ENCODE measurements at regions not wholly inside any gene's neighbourhood (a gene's known extent, or its start where the extent isn't known, plus 50 kb on each side); places are given as distances from the start of the nearest gene placed in this dataset.

DNA sequence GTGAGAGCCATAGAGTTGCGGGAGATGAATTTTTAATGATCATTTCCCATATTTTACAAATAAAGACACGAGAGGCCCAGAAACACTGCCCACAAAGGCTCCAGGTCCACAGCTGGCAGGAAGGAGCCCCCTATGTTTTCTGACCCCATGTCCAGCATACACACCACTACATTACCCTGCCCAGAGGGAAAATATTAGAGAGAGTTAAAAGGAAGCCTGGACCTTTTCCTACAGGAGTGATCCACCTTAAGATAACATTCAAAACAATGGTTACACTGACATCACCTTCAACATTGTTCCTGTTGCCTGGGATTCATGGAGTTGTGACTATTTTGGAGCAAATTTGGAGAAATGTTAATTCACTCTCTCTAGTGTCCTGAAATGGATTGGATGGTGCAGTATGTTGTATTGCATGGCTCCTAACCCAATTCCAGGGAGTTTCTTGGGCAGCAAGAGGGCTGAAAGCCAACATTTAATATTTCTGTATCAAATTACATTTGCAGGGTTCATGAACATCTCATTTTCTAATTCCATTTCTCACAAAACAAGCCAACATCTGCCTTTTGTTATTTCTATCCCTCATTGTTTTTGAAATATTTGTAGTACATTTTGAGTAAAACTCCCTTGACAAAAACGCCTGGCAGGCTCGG is 172.5 kb downstream of the DLEU7 start:
- DNase-seq = no peak

DNA sequence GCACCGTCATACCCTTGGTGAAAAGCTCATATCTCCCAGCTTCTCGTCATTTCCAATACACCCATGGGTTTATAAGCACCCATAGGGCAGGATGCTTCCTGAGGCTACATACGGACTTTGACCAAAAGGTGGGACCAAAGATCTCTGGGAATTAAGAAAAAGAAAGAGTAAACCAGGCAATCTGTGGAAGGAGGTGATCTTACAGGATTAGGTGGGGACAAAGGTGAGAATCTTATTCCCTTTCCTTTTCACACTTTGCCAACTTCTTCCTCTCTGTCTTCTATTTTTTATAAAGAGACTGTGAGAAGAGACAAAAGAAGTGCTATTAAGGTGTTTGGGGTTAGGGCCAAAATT is 172.0 kb downstream of the DLEU7 start:
- DNase-seq = no peak

DNA sequence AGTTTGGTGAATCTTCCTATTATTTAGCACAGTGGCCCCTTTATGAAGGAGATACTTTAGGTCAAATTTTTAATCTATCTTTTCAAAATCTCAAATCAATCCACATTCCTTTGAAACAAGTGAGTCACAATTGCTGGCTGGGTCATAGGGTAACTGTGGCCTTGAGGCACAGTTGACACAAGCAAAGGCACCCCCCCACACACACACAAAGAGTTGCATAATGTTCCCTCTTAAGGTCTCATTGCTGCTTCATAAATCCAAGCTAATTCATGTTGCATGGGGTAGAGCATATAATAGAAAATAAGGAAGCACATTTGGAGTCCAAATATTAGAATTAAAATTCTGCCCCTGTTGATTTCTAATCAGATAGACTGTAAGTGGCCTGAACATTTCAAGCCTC is 171.5 kb downstream of the DLEU7 start:
- DNase-seq = no peak

DNA sequence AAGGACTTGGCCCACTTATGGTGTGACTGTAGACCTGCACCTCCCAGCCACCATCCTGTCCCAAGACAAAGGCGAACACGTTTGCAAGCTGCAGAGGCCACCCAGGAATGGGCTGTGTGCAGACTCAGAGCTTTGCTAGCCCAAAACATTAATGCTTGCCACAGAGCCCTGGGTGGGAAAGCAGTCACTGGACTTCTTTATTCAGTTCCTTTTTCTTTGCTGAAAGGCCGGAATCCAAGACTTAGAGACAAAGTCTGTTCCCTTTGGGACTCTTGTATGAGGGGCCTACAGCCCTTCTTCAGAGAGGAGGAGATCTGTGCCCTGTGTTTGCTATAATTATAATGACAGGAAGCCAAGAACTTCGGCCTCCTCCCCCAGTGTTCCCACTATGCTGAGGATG is 167.8 kb downstream of the DLEU7 start:
- DNase-seq = no peak

DNA sequence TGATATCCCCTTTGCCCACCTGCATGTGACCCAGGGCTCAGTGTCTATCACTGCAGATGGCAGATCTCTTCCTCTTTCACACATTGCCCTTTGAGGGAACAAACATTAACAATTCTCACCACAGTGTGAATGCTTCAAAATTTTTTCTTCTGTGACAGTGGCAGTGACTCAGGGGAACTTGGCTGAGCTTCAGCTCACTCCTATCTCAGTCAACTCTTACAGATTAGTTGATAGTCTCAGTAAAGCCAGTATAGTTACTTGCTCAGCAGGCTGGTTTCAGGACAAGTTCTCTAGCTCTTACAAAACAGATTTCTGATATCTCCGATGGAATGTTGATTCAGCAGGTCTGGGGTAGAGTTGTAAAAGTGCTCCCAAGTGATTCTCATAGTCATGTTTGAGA is 166.9 kb downstream of the DLEU7 start:
- DNase-seq = no peak

DNA sequence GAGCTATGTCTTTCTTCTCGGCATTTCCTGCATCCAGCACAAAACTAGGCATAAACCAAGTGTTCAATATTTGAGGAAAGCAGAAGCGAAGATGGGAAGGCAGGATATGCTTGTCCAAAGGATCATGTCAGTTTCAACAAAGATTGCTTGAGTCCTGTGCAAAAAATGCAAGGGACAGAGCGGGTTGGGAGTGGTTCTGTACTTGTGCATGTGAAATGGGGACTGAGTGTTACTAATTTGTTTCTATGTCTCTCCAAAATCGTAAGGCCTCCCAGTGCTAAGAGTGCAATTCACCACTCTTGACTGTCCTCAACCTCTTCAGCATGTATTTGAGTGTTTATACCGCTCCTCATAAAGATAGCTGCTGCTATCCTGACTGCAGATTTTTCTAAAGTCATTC is 166.2 kb downstream of the DLEU7 start:
- DNase-seq = no peak

DNA sequence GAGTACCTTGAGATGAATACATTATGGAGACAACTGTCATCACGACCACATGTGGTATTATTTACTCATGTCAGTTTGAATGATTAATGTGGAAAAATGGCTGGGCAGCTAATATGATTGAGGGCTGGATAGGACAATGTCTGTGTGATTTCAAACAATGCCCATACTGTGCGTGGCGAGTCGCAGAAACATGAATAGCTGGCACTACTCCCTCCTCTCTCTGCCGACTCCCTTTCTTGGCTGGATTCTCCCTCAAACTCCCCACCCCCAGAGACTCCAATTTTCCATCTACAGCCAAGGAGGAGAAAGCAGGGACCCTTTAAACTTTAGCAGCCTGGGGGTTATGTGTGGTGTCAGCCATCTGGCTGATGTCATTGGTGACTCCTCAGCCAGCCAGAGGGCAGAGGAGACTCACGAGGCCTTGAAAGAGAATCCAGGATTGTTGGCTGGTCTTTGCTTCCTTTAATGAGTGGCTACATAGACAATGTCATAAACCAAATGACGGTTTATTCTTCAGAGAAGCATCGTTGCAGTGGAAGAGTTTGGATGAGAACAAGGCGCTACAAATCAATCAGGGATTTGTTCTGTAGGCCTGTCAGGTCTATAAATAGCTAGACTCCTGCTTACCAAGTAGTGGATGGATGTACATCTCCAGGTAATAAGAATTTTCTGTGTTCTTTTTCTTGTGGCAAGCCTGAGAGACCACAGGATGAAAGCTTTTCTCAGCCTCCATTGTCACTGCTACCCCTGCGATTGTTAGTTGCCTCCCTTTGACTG is 165.6 kb downstream of the DLEU7 start:
- DNase-seq = no peak

DNA sequence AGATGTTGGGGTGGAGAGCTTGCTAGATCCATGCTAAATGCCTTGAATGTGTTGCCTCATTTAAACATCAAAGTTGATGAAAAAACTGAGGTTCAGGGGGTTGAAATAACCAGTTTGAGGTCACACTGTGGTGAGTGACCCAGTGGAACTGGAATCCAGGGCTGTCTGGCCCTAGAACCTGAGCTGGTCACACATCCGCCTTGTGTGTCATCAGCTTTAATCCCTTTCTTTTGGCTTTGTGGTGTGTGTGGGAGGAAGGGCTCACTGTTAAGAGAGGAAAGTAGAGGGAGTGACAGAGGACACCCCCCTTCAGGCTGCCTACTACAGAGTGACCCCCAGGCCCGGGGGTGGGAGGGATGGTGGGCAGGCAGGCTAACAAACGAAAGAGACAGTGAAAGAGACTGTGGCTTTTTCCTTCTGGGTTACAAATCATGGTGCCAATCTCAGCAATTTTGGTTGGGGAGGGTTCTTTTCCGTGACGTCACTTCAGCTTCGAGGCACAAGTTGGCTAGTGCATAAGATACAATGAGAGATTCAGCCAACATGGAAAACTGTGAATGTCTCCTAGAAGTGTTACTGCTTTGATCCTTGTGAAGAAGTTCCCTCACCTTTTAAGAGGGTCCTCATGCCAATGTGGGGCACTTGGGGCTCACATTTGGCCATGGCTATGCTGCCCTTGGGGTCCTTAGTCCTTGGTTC is 164.9 kb downstream of the DLEU7 start:
- DNase-seq = no peak

DNA sequence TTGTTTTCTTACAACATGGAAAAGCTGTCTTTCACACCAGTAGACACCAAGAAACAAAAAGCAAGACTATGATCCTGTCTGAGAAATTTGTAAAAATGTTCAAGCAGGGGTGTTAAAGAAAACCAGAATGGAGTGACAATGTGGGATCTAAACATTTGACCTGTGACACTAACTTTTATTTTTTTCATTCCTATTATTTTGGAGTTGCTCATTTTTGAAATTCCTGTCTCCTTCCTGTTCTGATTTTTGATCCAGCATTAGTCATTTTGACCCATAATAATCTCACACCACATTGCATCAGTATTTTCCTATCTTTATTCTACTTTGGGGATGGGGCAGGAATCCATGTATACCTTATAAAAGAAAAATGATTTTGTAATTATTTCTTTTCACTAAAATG is 164.2 kb downstream of the DLEU7 start:
- no peak for DNase-seq

DNA sequence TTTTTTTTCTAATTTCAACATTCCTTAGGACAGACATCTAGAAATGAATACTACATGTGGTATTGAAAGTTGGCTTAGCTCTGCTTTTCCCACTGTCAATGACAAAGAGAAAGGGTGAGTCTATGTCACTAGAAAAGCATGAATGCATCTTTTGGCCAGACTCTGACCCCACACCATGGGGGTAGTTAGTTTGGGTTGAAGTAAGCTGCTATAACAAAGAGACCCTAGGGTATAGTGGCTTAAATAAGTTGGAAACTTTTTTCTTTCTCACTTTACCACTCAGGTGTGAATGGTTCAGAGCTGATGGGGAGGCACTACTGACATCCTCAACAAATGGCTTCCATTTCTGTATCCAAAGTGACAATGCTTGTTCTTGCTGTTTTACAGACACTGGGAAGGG is 161.5 kb downstream of the DLEU7 start:
- DNase-seq = no peak

DNA sequence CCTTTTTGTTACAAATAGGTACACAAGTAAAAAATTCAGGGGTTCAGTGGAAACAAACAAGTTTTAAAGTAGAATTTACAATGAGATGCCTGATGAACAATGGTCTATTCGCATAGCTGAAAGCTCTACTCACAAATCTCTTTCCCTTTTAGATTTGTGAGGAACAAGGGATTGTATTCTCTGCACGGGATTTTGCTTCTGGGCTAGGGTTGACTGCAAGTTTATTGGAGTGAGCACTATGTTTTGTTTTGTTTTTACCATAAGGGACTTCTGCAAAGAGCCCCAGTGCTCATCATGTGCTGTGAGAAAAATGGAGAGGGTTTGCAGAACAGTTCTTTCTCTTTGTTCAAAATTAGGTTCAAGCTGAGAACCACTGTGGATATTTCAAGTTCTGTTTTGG is 160.5 kb downstream of the DLEU7 start:
- DNase-seq = no peak

DNA sequence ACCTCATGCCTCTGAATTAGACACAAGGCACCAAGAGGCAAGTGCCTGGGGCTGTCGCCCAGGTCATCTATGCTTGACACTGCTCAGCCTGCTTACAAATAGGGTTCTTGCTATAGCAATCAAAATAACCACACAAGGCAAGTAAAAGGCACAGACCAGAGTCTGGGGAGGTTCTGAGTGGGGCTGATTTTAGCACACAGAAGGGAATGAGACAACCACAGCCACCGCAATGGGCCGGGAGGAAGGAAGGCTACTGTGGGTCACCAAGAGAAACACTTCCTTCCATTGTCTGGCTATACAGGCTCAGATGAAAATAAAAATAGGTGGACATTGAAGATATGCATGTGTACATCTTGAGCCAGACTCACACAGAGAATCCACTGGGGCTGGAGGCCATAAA is 159.1 kb downstream of the DLEU7 start:
- no peak for DNase-seq

DNA sequence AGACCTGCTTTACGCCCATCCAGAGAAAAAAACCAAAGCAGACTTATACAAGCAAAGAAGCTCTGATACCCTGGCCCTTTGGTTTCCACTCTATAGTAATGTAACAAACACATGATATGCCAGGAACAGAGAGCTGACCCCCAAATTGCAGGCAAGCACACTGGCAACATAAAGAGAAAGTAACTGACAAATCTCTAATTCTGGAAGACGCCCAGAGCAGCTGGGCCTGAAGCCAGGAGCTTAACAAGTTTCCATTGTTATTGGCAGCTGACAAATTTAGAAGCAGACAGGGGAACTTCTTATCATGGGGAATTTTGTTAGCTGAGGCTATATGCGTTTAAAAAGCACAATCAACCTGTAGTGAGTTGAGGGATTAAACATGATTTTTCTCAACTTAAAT is 158.0 kb downstream of the DLEU7 start:
- DNase-seq = no peak

DNA sequence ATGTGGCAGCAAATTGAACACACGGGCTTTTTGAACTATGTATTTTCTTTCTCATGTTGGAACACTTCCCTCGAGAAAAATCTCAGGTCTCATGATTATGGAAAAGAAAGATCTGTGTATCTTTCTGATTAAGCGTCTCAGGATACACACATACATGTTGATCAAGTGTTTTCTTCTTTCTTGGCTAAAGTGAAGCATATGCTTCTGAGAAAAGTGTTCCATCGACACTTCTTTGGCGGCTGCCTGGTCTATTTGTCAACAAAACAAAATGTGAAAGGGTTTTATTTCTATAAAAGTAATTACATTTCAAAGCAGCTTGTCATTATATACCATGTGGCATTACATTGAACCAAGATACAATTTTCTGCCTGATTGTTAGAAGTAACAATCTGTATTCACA is 157.5 kb downstream of the DLEU7 start:
- DNase-seq = no peak

DNA sequence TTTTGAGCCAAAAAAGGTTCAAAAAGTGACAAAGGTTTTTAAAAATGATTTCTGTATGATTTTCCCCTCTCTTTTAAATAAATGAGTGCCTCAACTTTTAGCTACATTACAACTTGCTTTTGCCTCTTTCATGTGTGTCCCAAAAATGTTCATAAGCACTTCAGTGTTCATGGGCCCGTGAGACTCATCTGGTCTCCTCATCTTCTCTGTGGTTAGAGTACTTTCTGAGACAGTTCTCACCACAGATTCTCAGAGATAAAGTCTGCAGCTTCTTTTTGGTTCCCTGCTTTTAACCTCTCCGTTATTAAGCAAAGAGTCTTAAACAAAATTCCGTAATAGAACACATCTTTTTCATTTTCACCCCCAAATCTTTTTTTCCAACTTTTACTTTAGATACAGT is 156.9 kb downstream of the DLEU7 start:
- no peak for DNase-seq

DNA sequence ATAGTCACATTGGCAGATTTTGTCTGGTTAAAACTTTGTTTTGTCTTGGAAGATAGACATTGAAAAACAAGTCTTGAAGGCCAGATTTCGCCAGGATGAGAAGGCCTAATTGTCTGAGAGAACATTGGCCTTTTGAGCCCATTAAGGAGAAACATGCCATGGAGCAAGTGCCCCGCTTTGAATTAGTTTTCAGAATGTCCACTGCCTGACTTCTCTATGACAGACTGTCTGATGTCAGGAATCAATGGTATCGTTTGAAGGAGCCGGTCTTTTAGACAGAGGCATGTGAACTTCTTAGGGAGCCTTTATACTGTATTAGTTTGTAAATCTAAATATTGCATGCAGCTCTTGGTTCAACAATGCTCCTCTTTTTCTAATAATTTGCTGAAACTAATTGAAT is 155.9 kb downstream of the DLEU7 start:
- no peak for DNase-seq

DNA sequence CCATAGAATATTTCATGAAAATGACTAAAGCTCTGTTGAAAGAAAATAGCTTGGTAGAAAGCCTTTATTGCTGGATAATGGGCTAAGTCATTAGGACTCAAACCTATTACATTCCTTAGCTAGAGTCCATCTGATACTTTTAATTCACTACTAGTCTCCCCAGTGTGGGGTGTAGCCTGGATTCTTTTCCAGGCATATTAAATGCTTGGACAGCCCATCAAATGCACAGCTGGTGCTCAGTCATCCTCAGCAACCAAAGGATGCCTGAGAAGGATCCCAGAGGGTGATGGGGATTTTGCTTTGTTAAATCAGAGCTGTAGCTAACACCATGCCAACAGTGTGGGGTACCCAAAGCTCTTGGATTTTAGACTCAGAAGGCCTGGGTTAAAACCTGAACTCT is 153.5 kb downstream of the DLEU7 start:
- no peak for DNase-seq

DNA sequence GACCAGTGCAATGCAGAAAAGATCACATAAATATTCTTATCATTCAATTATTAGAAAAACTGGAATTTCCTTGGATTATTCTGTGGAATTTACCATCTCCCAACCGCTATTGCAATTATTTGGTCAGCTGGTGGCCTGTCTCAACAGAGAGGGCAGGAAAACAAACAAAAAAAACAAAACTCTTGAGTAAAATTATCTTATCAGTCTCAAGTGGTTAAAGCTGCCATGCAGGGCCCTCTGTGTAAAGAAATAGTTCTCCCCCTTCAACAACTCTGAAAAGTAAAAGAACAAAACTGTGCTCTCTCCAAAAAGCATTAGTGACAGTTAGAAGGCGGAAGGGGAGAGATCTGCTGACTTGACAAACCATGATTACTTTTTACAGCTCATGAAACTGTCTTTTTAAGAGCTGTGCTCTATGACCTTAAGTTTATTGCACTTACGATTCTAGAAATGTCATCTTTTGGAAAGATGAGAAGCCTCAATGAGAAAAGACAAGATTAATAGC is 152.3 kb downstream of the DLEU7 start:
- no peak for DNase-seq

DNA sequence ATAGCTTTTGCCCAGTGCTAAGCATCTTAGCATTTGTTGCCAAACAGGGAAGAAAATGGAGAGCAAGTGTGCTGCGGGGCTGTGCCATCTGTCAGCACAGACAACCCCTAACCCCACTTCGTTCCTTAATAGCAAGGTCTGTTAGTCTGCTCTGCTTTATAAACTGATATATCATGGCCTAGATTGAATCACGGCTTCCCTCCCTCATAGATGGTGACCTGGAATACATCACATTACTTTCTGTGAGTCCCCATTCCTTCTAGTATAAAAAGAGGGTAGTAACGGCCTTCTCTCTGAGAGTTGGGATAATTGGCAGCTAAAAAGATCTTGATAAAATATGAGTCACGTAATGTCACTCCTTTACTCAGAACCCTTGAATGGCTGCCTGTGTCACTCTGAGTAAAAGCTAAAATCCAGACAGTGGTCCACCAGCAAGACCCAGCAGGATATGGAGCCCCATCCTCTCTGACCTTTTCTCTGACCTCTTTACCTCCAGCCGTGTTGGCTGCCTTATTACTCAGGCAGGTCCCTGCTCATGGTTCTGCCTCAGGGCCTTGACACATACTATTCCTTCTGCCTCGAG is 151.7 kb downstream of the DLEU7 start:
- DNase-seq = no peak

DNA sequence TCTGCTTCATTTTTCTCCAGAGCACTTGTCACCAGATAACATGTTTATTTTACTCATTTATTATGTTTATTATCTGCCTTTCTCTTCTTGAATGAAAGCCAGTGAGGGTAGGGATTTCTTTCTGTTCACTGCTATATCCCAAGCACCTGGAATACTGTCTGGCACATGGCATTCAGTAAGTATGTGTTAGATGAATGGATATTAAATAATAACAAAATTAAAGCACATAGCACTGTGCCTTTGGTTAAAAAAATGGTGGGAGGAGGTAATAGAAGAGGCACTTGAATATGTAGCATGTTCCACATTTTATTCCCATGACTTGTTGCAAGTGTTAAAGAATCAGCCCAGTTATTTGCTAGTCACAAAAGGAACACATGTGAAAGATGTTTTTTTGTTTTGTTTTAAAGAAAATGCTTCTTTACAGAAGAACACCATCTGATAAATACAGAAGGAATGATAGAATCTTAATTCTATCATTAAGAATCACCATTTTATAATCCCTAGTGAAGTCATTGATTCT is 151.0 kb downstream of the DLEU7 start:
- no peak for DNase-seq

DNA sequence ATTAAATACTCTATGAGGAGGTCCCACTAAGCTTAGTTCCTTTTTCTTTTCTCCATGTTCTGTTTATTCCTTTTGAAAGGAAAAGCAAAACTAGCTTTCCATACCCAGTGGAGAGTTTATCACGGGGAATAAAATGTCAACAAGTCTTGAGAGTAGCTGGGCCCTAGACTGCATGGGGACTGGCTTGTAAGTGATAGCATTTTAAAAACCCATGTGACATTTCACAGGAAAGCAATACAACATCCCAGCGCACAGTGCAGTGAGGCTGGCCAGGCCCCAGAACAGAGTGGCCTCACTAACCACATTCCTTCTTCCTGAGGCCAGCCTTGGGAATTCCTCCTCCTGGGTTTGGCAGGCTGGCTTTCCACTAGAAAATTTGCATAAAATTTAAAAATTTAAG is 149.8 kb downstream of the DLEU7 start:
- no peak for DNase-seq

DNA sequence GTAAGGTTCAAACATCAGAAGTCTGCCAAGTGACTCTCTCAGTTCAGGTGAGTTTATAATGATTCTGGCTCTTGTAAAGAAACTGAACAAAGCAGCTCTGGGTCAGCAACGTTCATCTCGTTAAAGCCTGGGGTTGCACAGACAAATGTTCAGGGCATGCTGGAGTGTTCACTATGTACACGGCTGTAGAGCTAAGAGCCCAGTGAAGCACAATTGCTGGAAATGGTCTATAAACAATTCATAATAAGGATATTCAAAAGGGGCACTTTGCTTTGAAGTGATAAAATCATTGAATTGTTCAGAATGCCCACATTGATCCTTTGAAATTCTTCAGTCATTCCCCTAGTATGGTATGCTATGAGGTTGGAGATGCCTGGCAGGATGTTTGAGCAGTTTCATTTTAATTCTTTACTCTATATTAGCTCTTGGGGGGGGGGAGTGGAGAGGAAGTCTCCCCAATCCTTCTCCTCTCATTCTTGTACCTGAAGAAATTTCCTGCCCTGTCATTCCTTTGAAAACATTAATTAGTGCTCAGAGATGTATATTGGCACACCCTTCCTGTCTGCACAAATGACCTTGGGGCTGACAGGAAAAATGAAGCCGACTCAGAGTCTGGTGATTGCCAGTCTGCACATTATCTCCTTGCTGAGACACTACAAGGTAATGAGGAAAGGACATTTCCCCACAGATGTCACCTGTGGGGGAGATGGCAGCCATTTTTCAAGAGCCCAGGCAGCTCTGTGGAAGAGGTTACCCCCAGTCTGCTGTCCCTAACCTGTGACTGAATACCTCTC is 145.5 kb downstream of the DLEU7 start:
- no peak for DNase-seq
